Adrenal gland (tissue), 5 donors: ENCODE measurements at regions not wholly inside any gene's neighbourhood (a gene's known extent, or its start where the extent isn't known, plus 50 kb on each side); places are given as distances from the start of the nearest gene placed in this dataset.

Experiments
- CTCF ChIP-seq, 6 experiments: fragments of 450-650 bp in 4 of 6; fragments of 200-600 bp in 2 of 6; sonication (generic) in 1 of 6; IDR thresholded peaks; 1 replicate in 5 of 6; 2 replicates in 1 of 6; pipeline versions ENCODE4 v1.5.1 to v1.8.0; 2016 to 2021; ENCODE audit warnings: antibody characterized with exemption in 6 of 6, mild to moderate bottlenecking in 2 of 6, moderate library complexity in 1 of 6
- POLR2A ChIP-seq, 2 donors: fragments of 450-650 bp; IDR thresholded peaks; one replicate each; pipeline ENCODE4 v1.6.1; 2017; ENCODE audit warnings: antibody characterized with exemption in 2 of 2, mild to moderate bottlenecking in 2 of 2, moderate library complexity in 1 of 2
- donor health status: DM: no; HTN: no; CAD: no.

- TF ChIP-seq CTCF (IDR thresholded peaks at IDR 0.05) (no peak), POLR2A (IDR thresholded peaks at IDR 0.05) (no peak)
These were observed 1249.3 kb downstream of the CDH12 start for GRCh38 chr5:21603796-21604195.
